ENCODE measurements at regions not wholly inside any gene's neighbourhood (a gene's known extent, or its start where the extent isn't known, plus 50 kb on each side); places are given as distances from the start of the nearest gene placed in this dataset.

DNA sequence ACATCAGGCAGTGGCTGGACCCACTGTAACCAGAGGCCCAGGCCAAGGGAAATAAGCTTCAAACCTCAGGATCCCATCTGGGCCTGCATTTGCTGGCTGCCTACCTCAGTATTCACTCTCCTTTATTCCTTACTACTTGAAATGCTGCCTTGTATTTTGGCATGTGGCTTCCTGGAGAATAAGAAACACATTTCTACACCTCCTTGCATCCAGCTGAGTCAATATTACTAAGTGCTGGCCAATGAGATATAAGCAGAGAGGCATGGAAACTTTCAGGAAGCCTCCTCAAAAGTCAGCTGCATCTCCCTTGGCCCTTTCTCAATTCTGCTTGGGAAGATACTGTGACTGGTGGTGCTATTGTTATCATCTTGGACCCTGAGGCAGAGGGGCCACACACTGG, 59.8 kb upstream of the RELL1 start:
- TF ChIP-seq EZH2 (IDR thresholded peaks at IDR 0.05; ENCODE audit: insufficient read depth, poor library complexity, severe bottlenecking) (no peak), EZH2phosphoT487 (IDR thresholded peaks at IDR 0.05; ENCODE audit: insufficient read depth, low read depth) (no peak)
